ENCODE measurements at regions not wholly inside any gene's neighbourhood (a gene's known extent, or its start where the extent isn't known, plus 50 kb on each side); places are given as distances from the start of the nearest gene placed in this dataset.

- H3K27ac ChIP-seq: no peak overlapping the region
- no peaks in the 10 kb centered on the region for H3K9me2 ChIP-seq (replicated peaks; ENCODE audit: insufficient read depth)
- no peaks in the 10 kb centered on the region for H3K4me1 ChIP-seq (ENCODE audit: insufficient read depth)
- no peaks in the 10 kb centered on the region for H3K9me3 ChIP-seq (ENCODE audit: low read depth)
- H3K27me3 ChIP-seq: no peaks in the 10 kb centered on the region
- no peak overlapping the region for H2AFZ ChIP-seq
- no peaks in the 10 kb centered on the region for H3K79me2 ChIP-seq
- no peak overlapping the region for H3K4me2 ChIP-seq
- no peaks in the 10 kb centered on the region for H3K36me3 ChIP-seq (replicated peaks; ENCODE audit: insufficient read depth, low read depth)
- no peaks in the 10 kb centered on the region for H4K20me1 ChIP-seq (ENCODE audit: insufficient read depth, poor library complexity, severe bottlenecking)
- TF ChIP-seq EZH2 (IDR thresholded peaks at IDR 0.05; ENCODE audit: borderline replicate concordance) (no peak), EZH2phosphoT487 (IDR thresholded peaks at IDR 0.05; ENCODE audit: low read depth, severe bottlenecking, unreplicated experiment) (no peak), CTCF (IDR thresholded peaks at IDR 0.05; ENCODE audit: poor library complexity) (no peak)
- no peak overlapping the region for H3K4me3 ChIP-seq
- DNase-seq (ENCODE audit: low spot score): no peak
- WGBS (ENCODE audit: low lambda C conversion rate, missing lambda C conversion rate): 85% methylated on average over 2 of the region's 2 CpGs
Observed at GRCh38 chr5:8093669-8094068, 224.7 kb downstream of the MTRR start.

- no peaks in the 10 kb centered on the region for H3K9me3 ChIP-seq (ENCODE audit: low read depth)
- no peak for TF ChIP-seq EZH2 (IDR thresholded peaks at IDR 0.05; ENCODE audit: borderline replicate concordance)
- no peak for TF ChIP-seq EZH2phosphoT487 (IDR thresholded peaks at IDR 0.05; ENCODE audit: low read depth, severe bottlenecking, unreplicated experiment)
- TF ChIP-seq CTCF (IDR thresholded peaks at IDR 0.05; ENCODE audit: poor library complexity): no peak
- H3K27me3 ChIP-seq: no peaks in the 10 kb centered on the region
Observed at GRCh38 chr5:8094304-8094703, 225.4 kb downstream of the MTRR start.

GRCh38 chr5:8097146-8097545, 228.2 kb downstream of the MTRR start:
- Histone ChIP-seq H4K20me1 (ENCODE audit: insufficient read depth, poor library complexity, severe bottlenecking) (no peaks in the 10 kb centered on the region), H3K4me1 (ENCODE audit: insufficient read depth) (no peaks in the 10 kb centered on the region), H3K27ac (no peak overlapping the region), H3K4me3 (no peak overlapping the region), H3K4me2 (no peak overlapping the region), H3K27me3 (no peaks in the 10 kb centered on the region), H3K36me3 (replicated peaks; ENCODE audit: insufficient read depth, low read depth) (no peaks in the 10 kb centered on the region), H3K9me3 (ENCODE audit: low read depth) (no peaks in the 10 kb centered on the region), H3K9me2 (replicated peaks; ENCODE audit: insufficient read depth) (no peaks in the 10 kb centered on the region), H2AFZ (no peak overlapping the region), H3K79me2 (no peaks in the 10 kb centered on the region)
- WGBS (ENCODE audit: low lambda C conversion rate, missing lambda C conversion rate): 90% methylated on average over 3 of the region's 3 CpGs
- TF ChIP-seq EZH2 (IDR thresholded peaks at IDR 0.05; ENCODE audit: borderline replicate concordance) (no peak), CTCF (IDR thresholded peaks at IDR 0.05; ENCODE audit: poor library complexity) (no peak), EZH2phosphoT487 (IDR thresholded peaks at IDR 0.05; ENCODE audit: low read depth, severe bottlenecking, unreplicated experiment) (no peak)
- DNase-seq (ENCODE audit: low spot score): no peak

More at GRCh38 chr5:8094304-8094703, 225.4 kb downstream of the MTRR start:
- Histone ChIP-seq H3K4me1 (ENCODE audit: insufficient read depth) (no peaks in the 10 kb centered on the region), H3K4me3 (no peak overlapping the region), H3K4me2 (no peak overlapping the region), H3K9me2 (replicated peaks; ENCODE audit: insufficient read depth) (no peaks in the 10 kb centered on the region), H3K27ac (no peak overlapping the region), H2AFZ (no peak overlapping the region), H3K36me3 (replicated peaks; ENCODE audit: insufficient read depth, low read depth) (no peaks in the 10 kb centered on the region), H4K20me1 (ENCODE audit: insufficient read depth, poor library complexity, severe bottlenecking) (no peaks in the 10 kb centered on the region), H3K79me2 (no peaks in the 10 kb centered on the region)
- no peak for DNase-seq (ENCODE audit: low spot score)
- WGBS (ENCODE audit: low lambda C conversion rate, missing lambda C conversion rate): 82% methylated on average over 3 of the region's 3 CpGs

GRCh38 chr5:8098081-8098480, 229.1 kb downstream of the MTRR start:
- H2AFZ ChIP-seq: no peak overlapping the region
- no peaks in the 10 kb centered on the region for H3K9me3 ChIP-seq (ENCODE audit: low read depth)
- H3K4me2 ChIP-seq: no peak overlapping the region
- H3K4me3 ChIP-seq: no peak overlapping the region
- no peaks in the 10 kb centered on the region for H3K36me3 ChIP-seq (replicated peaks; ENCODE audit: insufficient read depth, low read depth)
- TF ChIP-seq EZH2 (IDR thresholded peaks at IDR 0.05; ENCODE audit: borderline replicate concordance) (no peak), CTCF (IDR thresholded peaks at IDR 0.05; ENCODE audit: poor library complexity) (no peak), EZH2phosphoT487 (IDR thresholded peaks at IDR 0.05; ENCODE audit: low read depth, severe bottlenecking, unreplicated experiment) (no peak)
- H3K4me1 ChIP-seq (ENCODE audit: insufficient read depth): no peaks in the 10 kb centered on the region
- H3K27ac ChIP-seq: no peak overlapping the region
- H3K79me2 ChIP-seq: no peaks in the 10 kb centered on the region
- 77% methylated on average over 2 of the region's 2 CpGs for WGBS (ENCODE audit: low lambda C conversion rate, missing lambda C conversion rate)
- no peaks in the 10 kb centered on the region for H3K9me2 ChIP-seq (replicated peaks; ENCODE audit: insufficient read depth)
- H3K27me3 ChIP-seq: no peaks in the 10 kb centered on the region
- no peak for DNase-seq (ENCODE audit: low spot score)
- no peaks in the 10 kb centered on the region for H4K20me1 ChIP-seq (ENCODE audit: insufficient read depth, poor library complexity, severe bottlenecking)
